HEK293 (cell line): ENCODE measurements at regions not wholly inside any gene's neighbourhood (a gene's known extent, or its start where the extent isn't known, plus 50 kb on each side); places are given as distances from the start of the nearest gene placed in this dataset.

Experiments used
- ZNF549 ChIP-seq: fragments of 450-650 bp; IDR thresholded peaks from 2 replicates; pipeline ENCODE4 v1.5.1; 2018; ENCODE audit warnings: missing biosample characterization, missing genetic modification characterization, mild to moderate bottlenecking, inconsistent platforms, moderate library complexity
- ZNF76 ChIP-seq: fragments of 450-650 bp; formaldehyde crosslinking; IDR thresholded peaks from 2 replicates; pipeline ENCODE4; 2016; ENCODE audit warnings: low read depth, missing biosample characterization, missing genetic modification characterization, borderline replicate concordance
- TF ChIP-seq, protein P1 (sequence below): fragments of 450-650 bp; formaldehyde crosslinking; IDR thresholded peaks from 2 replicates; pipeline ENCODE4 v1.5.1; 2016; ENCODE audit warnings: missing biosample characterization, missing genetic modification characterization
- TF ChIP-seq, protein P2 (sequence below): fragments of 450-650 bp; formaldehyde crosslinking; IDR thresholded peaks from 2 replicates; pipeline ENCODE4 v1.5.1; 2016; ENCODE audit warnings: missing biosample characterization, missing genetic modification characterization
- TF ChIP-seq, protein P3 (sequence below): fragments of 450-650 bp; formaldehyde crosslinking; IDR thresholded peaks from 2 replicates; pipeline ENCODE4 v1.5.1; 2016; ENCODE audit warnings: missing biosample characterization, missing genetic modification characterization

DNA sequence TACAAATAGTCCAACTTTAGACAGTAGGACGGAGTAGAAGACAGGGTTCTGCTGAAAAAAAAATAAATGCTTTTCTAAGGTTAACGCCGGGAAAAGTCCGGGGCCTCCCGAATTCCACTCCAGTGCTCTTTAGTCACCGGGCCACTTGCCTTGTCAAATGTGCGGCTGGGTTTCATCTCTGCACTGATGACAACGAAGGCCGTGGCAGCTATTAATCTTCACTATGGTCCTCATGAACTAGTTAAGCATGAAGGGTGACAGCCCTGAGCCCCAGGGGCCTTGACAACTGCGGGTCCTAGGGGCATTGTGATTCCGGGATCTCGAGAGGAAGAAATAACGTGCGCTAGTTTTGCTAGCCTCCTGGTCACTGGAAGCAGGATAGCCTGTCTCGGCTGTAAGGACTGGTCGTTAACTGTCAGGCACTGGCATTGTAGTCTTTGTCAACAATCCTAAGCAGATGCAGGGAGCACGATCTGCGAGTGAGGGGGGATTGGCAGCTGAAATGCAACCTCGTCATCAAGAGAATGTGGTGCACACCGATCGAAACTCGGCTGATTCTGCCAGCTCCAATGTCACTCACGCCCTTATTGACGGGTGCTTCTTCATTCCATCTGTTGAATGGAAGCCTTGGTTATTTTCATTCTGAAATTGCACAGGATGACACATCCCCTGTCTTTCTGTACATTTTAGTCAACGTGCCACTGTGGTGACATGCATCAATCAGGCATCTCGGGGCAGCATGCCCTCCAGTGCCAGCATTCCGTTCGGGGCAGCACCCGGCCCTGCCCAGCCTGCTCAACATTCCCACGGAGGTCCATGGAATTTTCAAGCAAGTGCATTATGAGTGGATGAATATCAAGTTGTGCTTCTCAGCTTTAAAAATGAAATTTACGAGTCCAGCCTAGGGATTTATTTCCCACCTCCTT is 51.6 kb upstream of the MGMT start:
- TF ChIP-seq ZNF549 (no peak), ZNF76 (tag by site-specific recombination) (no peak)
- TF ChIP-seq, protein P1, sequence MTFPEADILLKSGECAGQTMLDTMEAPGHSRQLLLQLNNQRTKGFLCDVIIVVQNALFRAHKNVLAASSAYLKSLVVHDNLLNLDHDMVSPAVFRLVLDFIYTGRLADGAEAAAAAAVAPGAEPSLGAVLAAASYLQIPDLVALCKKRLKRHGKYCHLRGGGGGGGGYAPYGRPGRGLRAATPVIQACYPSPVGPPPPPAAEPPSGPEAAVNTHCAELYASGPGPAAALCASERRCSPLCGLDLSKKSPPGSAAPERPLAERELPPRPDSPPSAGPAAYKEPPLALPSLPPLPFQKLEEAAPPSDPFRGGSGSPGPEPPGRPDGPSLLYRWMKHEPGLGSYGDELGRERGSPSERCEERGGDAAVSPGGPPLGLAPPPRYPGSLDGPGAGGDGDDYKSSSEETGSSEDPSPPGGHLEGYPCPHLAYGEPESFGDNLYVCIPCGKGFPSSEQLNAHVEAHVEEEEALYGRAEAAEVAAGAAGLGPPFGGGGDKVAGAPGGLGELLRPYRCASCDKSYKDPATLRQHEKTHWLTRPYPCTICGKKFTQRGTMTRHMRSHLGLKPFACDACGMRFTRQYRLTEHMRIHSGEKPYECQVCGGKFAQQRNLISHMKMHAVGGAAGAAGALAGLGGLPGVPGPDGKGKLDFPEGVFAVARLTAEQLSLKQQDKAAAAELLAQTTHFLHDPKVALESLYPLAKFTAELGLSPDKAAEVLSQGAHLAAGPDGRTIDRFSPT = no peak
- TF ChIP-seq, protein P2, sequence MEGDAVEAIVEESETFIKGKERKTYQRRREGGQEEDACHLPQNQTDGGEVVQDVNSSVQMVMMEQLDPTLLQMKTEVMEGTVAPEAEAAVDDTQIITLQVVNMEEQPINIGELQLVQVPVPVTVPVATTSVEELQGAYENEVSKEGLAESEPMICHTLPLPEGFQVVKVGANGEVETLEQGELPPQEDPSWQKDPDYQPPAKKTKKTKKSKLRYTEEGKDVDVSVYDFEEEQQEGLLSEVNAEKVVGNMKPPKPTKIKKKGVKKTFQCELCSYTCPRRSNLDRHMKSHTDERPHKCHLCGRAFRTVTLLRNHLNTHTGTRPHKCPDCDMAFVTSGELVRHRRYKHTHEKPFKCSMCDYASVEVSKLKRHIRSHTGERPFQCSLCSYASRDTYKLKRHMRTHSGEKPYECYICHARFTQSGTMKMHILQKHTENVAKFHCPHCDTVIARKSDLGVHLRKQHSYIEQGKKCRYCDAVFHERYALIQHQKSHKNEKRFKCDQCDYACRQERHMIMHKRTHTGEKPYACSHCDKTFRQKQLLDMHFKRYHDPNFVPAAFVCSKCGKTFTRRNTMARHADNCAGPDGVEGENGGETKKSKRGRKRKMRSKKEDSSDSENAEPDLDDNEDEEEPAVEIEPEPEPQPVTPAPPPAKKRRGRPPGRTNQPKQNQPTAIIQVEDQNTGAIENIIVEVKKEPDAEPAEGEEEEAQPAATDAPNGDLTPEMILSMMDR (tag by site-specific recombination) = no peak
- TF ChIP-seq, protein P3, sequence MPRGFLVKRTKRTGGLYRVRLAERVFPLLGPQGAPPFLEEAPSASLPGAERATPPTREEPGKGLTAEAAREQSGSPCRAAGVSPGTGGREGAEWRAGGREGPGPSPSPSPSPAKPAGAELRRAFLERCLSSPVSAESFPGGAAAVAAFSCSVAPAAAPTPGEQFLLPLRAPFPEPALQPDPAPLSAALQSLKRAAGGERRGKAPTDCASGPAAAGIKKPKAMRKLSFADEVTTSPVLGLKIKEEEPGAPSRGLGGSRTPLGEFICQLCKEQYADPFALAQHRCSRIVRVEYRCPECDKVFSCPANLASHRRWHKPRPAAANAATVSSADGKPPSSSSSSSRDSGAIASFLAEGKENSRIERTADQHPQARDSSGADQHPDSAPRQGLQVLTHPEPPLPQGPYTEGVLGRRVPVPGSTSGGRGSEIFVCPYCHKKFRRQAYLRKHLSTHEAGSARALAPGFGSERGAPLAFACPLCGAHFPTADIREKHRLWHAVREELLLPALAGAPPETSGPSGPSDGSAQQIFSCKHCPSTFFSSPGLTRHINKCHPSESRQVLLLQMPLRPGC = no peak
